PC-3 (cell line): ENCODE measurements at regions not wholly inside any gene's neighbourhood (a gene's known extent, or its start where the extent isn't known, plus 50 kb on each side); places are given as distances from the start of the nearest gene placed in this dataset.

ENCODE experiments used
- ATAC-seq: fragments of 200-7000 bp; cut with Tn5 transposase; 2 replicates; pipeline ENCODE4 v1.9.1; 2020; ENCODE audit warnings: mild to moderate bottlenecking, moderate library complexity
- BruUV-seq: library from RNA; stranded (reverse); fragments of 400-500 nt; replicated peaks from 2 replicates; lab custom pipeline; 2021; lab: Mats Ljungman, UMichigan
- CTCF ChIA-PET: fragments of 300-600 bp; sonication (Branson Sonifier 250); formaldehyde crosslinking; loops from one replicate; lab custom pipeline; 2022; ENCODE audit warnings: antibody characterized with exemption; lab: Charles Lee
- POLR2A ChIA-PET: fragments of 300-600 bp; sonication (Branson Sonifier 250); formaldehyde crosslinking; loops from one replicate; lab custom pipeline; 2022; ENCODE audit warnings: antibody characterized with exemption; ENCODE audit not compliant: unreplicated experiment; lab: Charles Lee
- DNase-seq: peaks from one replicate; pipeline ENCODE4 v3.0.0-alpha.2; 2015
- H2AFZ ChIP-seq: fragments of 300-600 bp; sonication (generic); 2 replicates; pipeline ENCODE4 v1.6.0; 2016; ENCODE audit warnings: antibody characterized with exemption, low read length
- H3F3A ChIP-seq: fragments of 300-600 bp; sonication (generic); one replicate; pipeline ENCODE4 v1.6.0; 2017; ENCODE audit warnings: antibody characterized with exemption, low read length, control low read depth, mild to moderate bottlenecking; ENCODE audit not compliant: unreplicated experiment
- H3K27ac ChIP-seq: fragments of 300-600 bp; sonication (generic); 2 replicates; pipeline ENCODE4 v1.5.1; 2016; ENCODE audit warnings: mild to moderate bottlenecking, low read length
- H3K27me3 ChIP-seq: fragments of 300-600 bp; sonication (generic); 2 replicates; pipeline ENCODE4 v1.6.1; 2016; ENCODE audit warnings: low read length, mixed read lengths
- H3K36me3 ChIP-seq: fragments of 300-600 bp; sonication (generic); 2 replicates; pipeline ENCODE4 v1.6.1; 2016; ENCODE audit warnings: low read depth, mixed run types, low read length, mixed read lengths
- H3K4me1 ChIP-seq: fragments of 300-600 bp; sonication (generic); 2 replicates; pipeline ENCODE4 v1.5.1; 2016; ENCODE audit warnings: low read length; ENCODE audit not compliant: insufficient read depth
- H3K4me2 ChIP-seq: fragments of 300-600 bp; sonication (generic); 2 replicates; pipeline ENCODE4 v1.6.0; 2016; ENCODE audit warnings: low read length
- H3K4me3 ChIP-seq: fragments of 300-600 bp; sonication (generic); 2 replicates; pipeline ENCODE4 v1.5.1; 2016; ENCODE audit warnings: mild to moderate bottlenecking, low read length, mixed read lengths
- H3K79me2 ChIP-seq: fragments of 300-600 bp; sonication (generic); 2 replicates; pipeline ENCODE4 v1.6.1; 2017; ENCODE audit warnings: low read length, mixed read lengths
- H3K9ac ChIP-seq: fragments of 300-600 bp; sonication (generic); 2 replicates; pipeline ENCODE4 v1.6.0; 2016; ENCODE audit warnings: mild to moderate bottlenecking, low read length
- H3K9me2 ChIP-seq: fragments of 300-600 bp; sonication (generic); replicated peaks from 2 replicates; pipeline ENCODE4 v1.6.1; 2016; ENCODE audit warnings: mixed run types, low read length, mixed read lengths
- H3K9me3 ChIP-seq: fragments of 300-600 bp; sonication (generic); 2 replicates; pipeline ENCODE4 v1.6.1; 2016; ENCODE audit warnings: low read length, mixed read lengths
- H4K20me1 ChIP-seq: fragments of 300-600 bp; sonication (generic); 2 replicates; pipeline ENCODE4 v1.6.1; 2016; ENCODE audit warnings: low read length, mixed read lengths
- CTCF ChIP-seq: fragments of 300-600 bp; sonication (generic); conservative IDR thresholded peaks from 2 replicates; pipeline ENCODE4 v1.5.1; 2017; ENCODE audit warnings: antibody characterized with exemption, low read depth, mild to moderate bottlenecking, low read length
- EZH2 ChIP-seq: fragments of 300-600 bp; sonication (generic); IDR thresholded peaks from one replicate; pipeline ENCODE4 v1.6.1; 2017; ENCODE audit warnings: antibody characterized with exemption, mild to moderate bottlenecking, low read length; ENCODE audit not compliant: unreplicated experiment
- EZH2phosphoT487 ChIP-seq: fragments of 300-600 bp; sonication (generic); IDR thresholded peaks from 2 replicates; pipeline ENCODE4 v1.6.1; 2018; ENCODE audit warnings: mild to moderate bottlenecking, antibody characterized with exemption, low read length, borderline replicate concordance
- intact Hi-C: fragments of 100-400 bp; cut with micrococcal nuclease; formaldehyde crosslinking; loops from 2 replicates; pipeline ENCODE4 v1.9.0; 2023

DNA sequence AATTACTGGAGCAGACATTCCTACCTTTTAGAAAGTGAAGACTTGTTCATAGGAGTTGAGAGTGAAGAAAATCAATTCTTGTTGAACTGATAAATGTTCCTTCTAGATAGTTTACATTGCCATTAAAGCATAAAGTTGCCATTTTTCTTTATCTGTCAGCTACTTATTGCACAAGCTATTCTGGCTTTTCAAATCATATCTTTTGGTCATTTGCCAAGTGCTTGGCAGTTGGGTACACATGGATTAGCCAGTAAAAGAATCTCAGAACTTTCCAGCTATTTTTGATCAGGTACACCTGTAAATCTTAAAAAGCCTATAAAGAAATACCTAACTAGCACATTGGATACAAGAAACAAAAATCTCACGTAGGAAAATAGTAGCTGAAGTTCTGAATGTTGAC lies 56.4 kb upstream of the PNPLA4 start:
- Histone ChIP-seq H3K9me3 (no peaks in the 10 kb centered on the region), H3K36me3 (no peaks in the 10 kb centered on the region), H3K4me3 (no peak overlapping the region), H3K79me2 (no peaks in the 10 kb centered on the region), H3K4me2 (no peak overlapping the region), H3K4me1 (peaks cover 33% of the 10 kb centered on the region), H4K20me1 (no peaks in the 10 kb centered on the region), H2AFZ (no peak overlapping the region), H3K9ac (no peak overlapping the region), H3K9me2 (no peaks in the 10 kb centered on the region), H3K27ac (no peak overlapping the region), H3F3A (no peaks in the 10 kb centered on the region), H3K27me3 (no peaks in the 10 kb centered on the region)
- no peak for DNase-seq
- intact Hi-C loops: no loop called here
- CTCF ChIA-PET: no interaction called here
- ATAC-seq: no peak
- BruUV-seq: no TSS peak
- POLR2A ChIA-PET: no interaction called here
- TF ChIP-seq EZH2 (no peak), EZH2phosphoT487 (no peak), CTCF (no peak)
